ENCODE measurements at regions not wholly inside any gene's neighbourhood (a gene's known extent, or its start where the extent isn't known, plus 50 kb on each side); places are given as distances from the start of the nearest gene placed in this dataset.
A peak's percentile ranks its signal among the peaks of the same experiment; 100 is the strongest.

DNA sequence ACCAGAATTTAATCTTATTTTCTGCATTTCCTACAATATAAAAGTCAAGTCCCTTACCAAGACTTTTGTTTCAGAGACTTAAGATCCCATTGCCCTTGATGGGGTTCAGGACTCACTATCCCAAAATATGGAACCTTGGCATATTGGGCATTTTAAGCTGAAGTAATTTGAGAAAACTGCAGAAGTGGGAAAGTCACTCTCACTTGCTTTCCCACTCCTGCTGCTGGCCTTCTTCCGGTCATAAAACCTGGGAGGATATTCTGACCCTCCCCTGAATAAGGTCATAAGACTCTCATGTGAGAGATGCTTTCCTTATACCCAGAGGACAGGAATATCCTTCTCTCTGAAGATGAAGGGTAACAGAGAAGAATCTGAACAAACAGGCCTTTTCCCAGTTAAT is 92.8 kb upstream of the IFNGR1 start:
- H3K27me3 ChIP-seq = no peaks in the 10 kb centered on the region
- H3K4me1 ChIP-seq = peaks cover 0 to 48% (median 15%) of the 10 kb centered on the region in 9 donors
- no peaks in the 10 kb centered on the region for H3K9me3 ChIP-seq
- ATAC-seq = no peak
- H3K27ac ChIP-seq = no peak overlapping the region
- H3K4me3 ChIP-seq = no peak overlapping the region
- WGBS, 2 donors = 87 to 100% methylated on average over 1 of the region's 1 CpG
- intact Hi-C loops (cut with DNase I) = loop anchor here in 7 of 10 donors (2.0 to 10.0 kb wide), 9 partner anchors 40 to 235 kb away; partner anchors contain the start of gene IFNGR1 (in 1 of the 7)
- H3K36me3 ChIP-seq = no peaks in the 10 kb centered on the region
- TF ChIP-seq, protein P1, sequence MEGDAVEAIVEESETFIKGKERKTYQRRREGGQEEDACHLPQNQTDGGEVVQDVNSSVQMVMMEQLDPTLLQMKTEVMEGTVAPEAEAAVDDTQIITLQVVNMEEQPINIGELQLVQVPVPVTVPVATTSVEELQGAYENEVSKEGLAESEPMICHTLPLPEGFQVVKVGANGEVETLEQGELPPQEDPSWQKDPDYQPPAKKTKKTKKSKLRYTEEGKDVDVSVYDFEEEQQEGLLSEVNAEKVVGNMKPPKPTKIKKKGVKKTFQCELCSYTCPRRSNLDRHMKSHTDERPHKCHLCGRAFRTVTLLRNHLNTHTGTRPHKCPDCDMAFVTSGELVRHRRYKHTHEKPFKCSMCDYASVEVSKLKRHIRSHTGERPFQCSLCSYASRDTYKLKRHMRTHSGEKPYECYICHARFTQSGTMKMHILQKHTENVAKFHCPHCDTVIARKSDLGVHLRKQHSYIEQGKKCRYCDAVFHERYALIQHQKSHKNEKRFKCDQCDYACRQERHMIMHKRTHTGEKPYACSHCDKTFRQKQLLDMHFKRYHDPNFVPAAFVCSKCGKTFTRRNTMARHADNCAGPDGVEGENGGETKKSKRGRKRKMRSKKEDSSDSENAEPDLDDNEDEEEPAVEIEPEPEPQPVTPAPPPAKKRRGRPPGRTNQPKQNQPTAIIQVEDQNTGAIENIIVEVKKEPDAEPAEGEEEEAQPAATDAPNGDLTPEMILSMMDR (IDR thresholded peaks at IDR 0.05) = no peak
- DNase-seq = no peak

DNA sequence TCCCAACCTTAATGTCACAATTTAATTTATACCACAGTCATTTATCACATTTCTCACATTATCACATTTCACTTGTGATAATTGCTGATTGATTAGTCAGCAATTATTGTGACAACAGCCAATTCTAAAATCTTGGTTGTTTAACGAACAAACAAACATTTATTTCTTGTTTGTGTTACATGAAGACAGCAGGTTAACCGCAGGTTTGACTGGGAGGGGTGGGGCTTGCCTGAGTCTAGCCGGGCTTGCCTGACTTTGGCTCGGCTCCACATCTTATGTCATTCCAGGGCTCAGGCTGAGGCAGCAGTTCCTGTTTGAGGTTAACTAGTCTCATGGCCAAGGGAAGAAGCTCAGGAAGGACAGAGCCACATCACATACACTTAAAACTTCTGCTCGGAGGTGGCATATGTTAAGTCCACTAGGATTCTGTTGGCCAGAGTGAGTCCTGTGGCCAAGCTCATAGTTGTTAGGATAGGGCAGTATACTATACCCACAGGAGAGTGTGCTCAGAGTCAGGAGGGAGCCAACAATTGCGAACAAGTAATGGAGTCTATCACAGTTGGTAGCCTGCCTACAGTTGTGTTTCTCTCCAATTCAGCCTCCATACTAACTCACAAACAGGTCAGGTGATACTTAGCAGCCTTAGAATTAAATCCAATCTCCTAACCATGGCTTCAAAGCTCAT is 90.0 kb upstream of the IFNGR1 start:
- DNase-seq = peak; percentile 61 to 76

DNA sequence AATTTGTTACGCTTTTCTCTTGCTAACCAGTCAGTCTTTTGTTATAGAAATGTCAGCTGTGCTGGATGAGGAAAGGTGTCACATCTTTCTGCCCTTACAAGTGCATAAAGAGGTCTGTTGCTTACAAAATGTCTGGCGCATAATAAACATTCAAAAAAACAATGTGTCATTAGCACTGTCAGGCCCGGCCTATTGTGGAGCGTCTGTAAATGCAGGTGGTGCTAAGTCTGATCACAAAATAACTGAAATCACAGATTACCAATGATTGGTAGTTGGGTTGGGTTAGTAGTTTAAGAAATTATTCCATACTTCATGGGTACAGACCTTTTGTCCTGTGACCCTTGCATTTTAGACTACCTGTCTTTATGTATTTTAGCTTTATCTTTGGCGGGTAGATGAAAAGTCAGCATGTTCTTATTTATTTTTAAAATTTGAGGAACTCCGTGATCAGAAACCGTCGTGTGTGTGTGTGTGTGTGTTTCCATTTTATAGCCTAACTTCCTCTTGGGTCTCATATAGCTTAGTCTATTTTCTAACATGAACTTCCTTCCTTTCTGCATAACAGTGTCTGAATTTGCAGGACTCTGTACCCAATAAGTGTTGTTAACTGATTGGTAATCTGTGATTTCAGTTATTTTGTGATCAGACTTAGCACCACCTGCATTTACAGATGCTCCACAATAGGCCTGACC is 88.1 kb upstream of the IFNGR1 start:
- TF ChIP-seq, protein P1 (IDR thresholded peaks at IDR 0.05) = no peak
- H3K27me3 ChIP-seq = no peaks in the 10 kb centered on the region
- H3K4me3 ChIP-seq = no peak overlapping the region
- 73 to 83% methylated on average over 8 of the region's 8 CpGs for WGBS, 2 donors
- no peaks in the 10 kb centered on the region for H3K36me3 ChIP-seq
- H3K4me1 ChIP-seq = peaks cover 0 to 29% (median 7%) of the 10 kb centered on the region in 9 donors
- no peak overlapping the region for H3K27ac ChIP-seq
- no peak for DNase-seq
- ATAC-seq = peak in 1 of 8 donors; percentile 31
- intact Hi-C loops (cut with DNase I) = no loop called here
- H3K9me3 ChIP-seq = no peaks in the 10 kb centered on the region

More for the DNA sequence above, 90.0 kb upstream of the IFNGR1 start:
- no peak overlapping the region for H3K27ac ChIP-seq
- H3K4me3 ChIP-seq = no peak overlapping the region
- peaks cover 0 to 38% (median 15%) of the 10 kb centered on the region in 9 donors for H3K4me1 ChIP-seq
- WGBS, 2 donors = 26 to 35% methylated on average over 6 of the region's 6 CpGs
- no peaks in the 10 kb centered on the region for H3K9me3 ChIP-seq
- TF ChIP-seq, protein P1 (IDR thresholded peaks at IDR 0.05) = no peak
- ATAC-seq = peak; percentile 74 to 94 (median 90)
- H3K36me3 ChIP-seq = no peaks in the 10 kb centered on the region
- intact Hi-C loops (cut with DNase I) = no loop called here
- H3K27me3 ChIP-seq = no peaks in the 10 kb centered on the region

DNA sequence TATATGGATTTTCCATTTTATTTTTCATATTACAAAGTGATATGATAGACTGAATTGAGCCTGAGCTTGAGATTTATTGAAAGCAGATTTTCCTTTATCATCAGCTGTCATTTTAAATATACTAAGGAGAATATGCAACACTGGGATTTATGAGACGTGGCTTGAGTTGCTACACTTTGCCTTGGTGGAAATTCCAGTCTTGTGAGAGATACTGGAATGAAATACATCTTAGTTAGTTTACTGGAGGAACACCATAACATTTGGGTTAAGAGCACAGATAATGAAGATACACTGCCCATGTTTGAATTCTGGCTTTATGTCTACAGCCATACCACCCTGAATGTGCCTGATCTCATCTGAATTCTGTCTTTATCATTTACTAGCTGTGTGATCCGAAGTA is 86.5 kb upstream of the IFNGR1 start:
- TF ChIP-seq, protein P1 (IDR thresholded peaks at IDR 0.05) = no peak
- peaks cover 0 to 29% (median 7%) of the 10 kb centered on the region in 9 donors for H3K4me1 ChIP-seq
- H3K27ac ChIP-seq = no peak overlapping the region
- ATAC-seq = no peak
- intact Hi-C loops (cut with DNase I) = no loop called here
- DNase-seq = no peak
- WGBS, 2 donors = 91 to 92% methylated on average over 2 of the region's 2 CpGs
- H3K27me3 ChIP-seq = no peaks in the 10 kb centered on the region
- H3K9me3 ChIP-seq = no peaks in the 10 kb centered on the region
- H3K4me3 ChIP-seq = no peak overlapping the region
- H3K36me3 ChIP-seq = no peaks in the 10 kb centered on the region
